Islet precursor cell (in vitro differentiated cells): ENCODE measurements at regions not wholly inside any gene's neighbourhood (a gene's known extent, or its start where the extent isn't known, plus 50 kb on each side); places are given as distances from the start of the nearest gene placed in this dataset.
A peak's percentile ranks its signal among the peaks of the same experiment; 100 is the strongest.
"Not testable (repeated sequence)": the region's sequence is repeated elsewhere in the genome, so short reads cannot be mapped to it uniquely, and the experiment has no call there.

ENCODE experiments used
- DNase-seq: peaks from one replicate; pipeline ENCODE4 v3.0.0-alpha.2; 2018

DNA sequence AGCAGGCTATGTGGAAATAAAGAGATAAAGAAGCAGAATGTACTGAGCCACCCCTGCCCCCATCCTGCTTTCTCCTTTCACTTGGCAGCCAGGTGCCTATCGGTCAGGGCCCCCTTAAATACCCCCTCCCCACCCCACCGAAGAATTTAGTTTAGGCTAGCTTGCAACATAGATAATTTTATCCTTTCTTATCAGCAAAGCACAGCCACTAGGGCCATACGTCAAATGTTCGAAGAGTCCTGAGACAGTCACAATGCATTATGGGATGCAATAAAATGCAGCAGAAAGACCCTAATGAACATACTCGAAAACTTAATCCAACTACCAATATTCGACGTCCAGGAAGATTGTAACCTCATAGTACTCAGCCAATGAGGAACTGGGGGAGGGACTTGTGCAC lies 71.4 kb downstream of the ZNF195 start:
- DNase-seq = not testable (repeated sequence)

GRCh38 chr11:3301060-3301459 lies 68.8 kb upstream of the MRGPRE start:
- not testable (repeated sequence) for DNase-seq

- DNase-seq = not testable (repeated sequence)
These were observed 68.4 kb upstream of the MRGPRE start for GRCh38 chr11:3300579-3300978.

- peak; percentile 47 for DNase-seq
These were observed 65.6 kb upstream of the MRGPRE start for GRCh38 chr11:3297834-3298233.

DNA sequence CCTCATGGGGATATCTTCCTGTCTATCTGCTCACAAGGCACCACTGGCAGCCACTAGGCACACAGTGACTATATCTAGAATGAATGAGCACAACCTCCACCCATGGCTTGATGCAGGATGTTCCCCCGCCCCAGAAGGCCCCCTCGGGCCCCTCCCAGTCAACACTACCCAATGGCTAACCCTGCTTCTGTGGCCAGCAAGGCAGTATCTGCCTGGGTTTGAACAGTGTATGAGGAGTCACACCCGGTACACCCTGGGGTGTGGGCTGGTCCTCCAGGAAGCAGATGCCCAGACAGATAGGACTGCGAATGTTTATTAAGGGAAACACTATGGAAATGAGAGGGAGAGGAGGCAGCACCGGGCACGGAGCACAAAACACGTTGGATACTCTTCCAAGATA lies 58.3 kb upstream of the MRGPRE start:
- DNase-seq = not testable (repeated sequence)

DNA sequence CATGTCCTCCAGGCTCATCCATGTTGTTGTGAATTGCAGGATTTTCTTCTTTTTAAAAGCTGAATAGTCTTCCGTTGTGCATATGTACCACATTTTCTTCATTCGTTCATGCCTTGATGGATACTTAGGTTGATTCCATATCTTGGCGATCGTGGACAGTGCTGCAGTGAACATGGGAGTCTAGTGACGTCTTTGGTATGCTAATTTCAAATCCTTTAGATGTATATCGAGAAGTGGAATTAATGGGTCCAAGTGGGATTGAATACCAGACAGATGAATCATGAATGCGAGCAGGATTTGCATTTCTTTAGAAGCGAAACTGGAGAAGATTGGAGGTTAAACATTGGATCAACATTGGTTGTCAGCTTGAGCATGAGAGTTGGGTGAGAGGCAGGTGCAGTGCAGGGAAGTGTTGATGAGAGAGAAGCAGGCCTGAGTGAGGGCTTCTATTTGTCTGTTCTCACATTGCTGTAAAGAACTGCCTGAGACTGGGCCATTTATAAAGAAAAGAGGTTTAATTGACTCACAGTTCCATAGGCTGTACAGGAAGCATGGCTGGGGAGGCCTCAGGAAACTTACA lies 55.2 kb upstream of the MRGPRE start:
- DNase-seq = not testable (repeated sequence)

- not testable (repeated sequence) for DNase-seq
These were observed 53.0 kb upstream of the MRGPRE start for GRCh38 chr11:3285261-3285660.

- not testable (repeated sequence) for DNase-seq
These were observed 52.0 kb upstream of the MRGPRE start for GRCh38 chr11:3284248-3284647.

DNA sequence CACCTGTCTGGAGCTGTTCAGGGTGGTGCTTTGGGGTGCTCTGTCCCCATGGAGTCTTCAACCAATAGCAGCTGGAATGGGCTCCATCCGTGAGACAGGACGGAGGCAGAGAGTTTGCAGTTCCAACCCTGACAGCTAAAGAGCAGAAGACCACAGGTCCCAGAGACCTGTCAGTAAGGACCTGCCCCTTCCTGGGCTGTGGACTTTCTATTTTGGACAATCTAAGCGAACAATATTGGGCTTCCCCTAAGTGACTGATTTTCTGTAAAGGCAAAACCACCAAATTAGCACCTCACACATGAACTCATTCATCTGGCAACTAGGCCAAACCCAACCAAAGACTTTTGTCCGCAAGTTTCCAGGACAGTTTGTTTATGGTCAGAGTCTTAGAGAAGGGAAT lies 50.5 kb upstream of the MRGPRE start:
- not testable (repeated sequence) for DNase-seq
